Gastroesophageal sphincter (tissue), 3 donors: ENCODE measurements at regions not wholly inside any gene's neighbourhood (a gene's known extent, or its start where the extent isn't known, plus 50 kb on each side); places are given as distances from the start of the nearest gene placed in this dataset.

ENCODE experiments used
- EP300 ChIP-seq: sonication (generic); formaldehyde crosslinking; IDR thresholded peaks from one replicate; pipeline ENCODE4 v1.6.1; 2017; ENCODE audit warnings: antibody characterized with exemption, mild to moderate bottlenecking
- POLR2A ChIP-seq, 2 donors: fragments of 450-650 bp; IDR thresholded peaks; one replicate each; pipeline ENCODE4 v1.6.1; 2017; ENCODE audit warnings: antibody characterized with exemption in 2 of 2, mild to moderate bottlenecking in 2 of 2, moderate library complexity in 1 of 2
- POLR2AphosphoS5 ChIP-seq: sonication (generic); formaldehyde crosslinking; IDR thresholded peaks from one replicate; pipeline ENCODE4 v1.6.1; 2017; ENCODE audit warnings: antibody characterized with exemption
- TF ChIP-seq, protein P1 (sequence below), 4 experiments: fragments of 200-600 bp in 2 of 4; fragments of 450-650 bp in 2 of 4; sonication (generic) in 1 of 4; IDR thresholded peaks; one replicate each; pipeline ENCODE4 v1.5.1; 2017 to 2019; ENCODE audit warnings: antibody characterized with exemption in 4 of 4, mild to moderate bottlenecking in 2 of 4, moderate library complexity in 2 of 4

DNA sequence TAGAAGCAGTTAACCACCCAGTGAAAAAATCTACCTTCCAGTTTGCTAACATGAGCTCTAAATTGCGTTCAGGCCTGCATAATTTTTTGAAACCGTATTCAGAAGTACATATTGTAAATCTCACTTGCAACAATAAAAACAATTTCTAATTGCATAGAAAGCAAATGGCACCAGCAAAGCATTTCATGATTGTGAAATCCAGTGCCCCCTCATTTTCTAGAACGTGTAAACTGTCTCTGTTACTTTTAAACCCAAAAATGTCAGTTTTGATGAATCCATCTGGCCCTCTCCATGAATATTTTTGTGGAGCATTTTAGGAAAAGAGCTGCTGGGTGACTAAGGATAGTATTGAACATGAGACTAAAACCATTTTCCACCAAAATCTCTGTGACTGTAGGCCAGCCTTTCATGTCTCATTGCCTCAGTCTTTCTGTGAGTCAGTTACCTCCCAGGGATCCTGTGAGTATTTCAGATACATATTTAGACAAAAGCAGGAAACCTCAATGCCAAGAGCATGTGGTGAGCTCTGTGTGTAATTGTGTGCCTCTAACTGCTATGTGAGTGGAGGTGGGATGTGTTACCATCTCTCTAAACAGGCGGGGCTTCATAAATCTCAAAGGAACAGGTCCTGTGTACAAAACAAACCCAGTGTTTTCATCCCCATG is 477.8 kb upstream of the DCC start:
- no peak for TF ChIP-seq POLR2A (IDR thresholded peaks at IDR 0.05)
- TF ChIP-seq, protein P1, sequence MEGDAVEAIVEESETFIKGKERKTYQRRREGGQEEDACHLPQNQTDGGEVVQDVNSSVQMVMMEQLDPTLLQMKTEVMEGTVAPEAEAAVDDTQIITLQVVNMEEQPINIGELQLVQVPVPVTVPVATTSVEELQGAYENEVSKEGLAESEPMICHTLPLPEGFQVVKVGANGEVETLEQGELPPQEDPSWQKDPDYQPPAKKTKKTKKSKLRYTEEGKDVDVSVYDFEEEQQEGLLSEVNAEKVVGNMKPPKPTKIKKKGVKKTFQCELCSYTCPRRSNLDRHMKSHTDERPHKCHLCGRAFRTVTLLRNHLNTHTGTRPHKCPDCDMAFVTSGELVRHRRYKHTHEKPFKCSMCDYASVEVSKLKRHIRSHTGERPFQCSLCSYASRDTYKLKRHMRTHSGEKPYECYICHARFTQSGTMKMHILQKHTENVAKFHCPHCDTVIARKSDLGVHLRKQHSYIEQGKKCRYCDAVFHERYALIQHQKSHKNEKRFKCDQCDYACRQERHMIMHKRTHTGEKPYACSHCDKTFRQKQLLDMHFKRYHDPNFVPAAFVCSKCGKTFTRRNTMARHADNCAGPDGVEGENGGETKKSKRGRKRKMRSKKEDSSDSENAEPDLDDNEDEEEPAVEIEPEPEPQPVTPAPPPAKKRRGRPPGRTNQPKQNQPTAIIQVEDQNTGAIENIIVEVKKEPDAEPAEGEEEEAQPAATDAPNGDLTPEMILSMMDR (IDR thresholded peaks at IDR 0.05) = no peak
- TF ChIP-seq POLR2AphosphoS5 = no peak
- TF ChIP-seq EP300 = no peak
